ENCODE measurements at regions not wholly inside any gene's neighbourhood (a gene's known extent, or its start where the extent isn't known, plus 50 kb on each side); places are given as distances from the start of the nearest gene placed in this dataset.

GRCh38 chr6:147065786-147066185, 138.4 kb upstream of the STXBP5 start:
- intact Hi-C loops (cut with DNase I): no loop called here
- Histone ChIP-seq H3K27me3 (ENCODE audit: control insufficient read depth, insufficient read depth) (no peaks in the 10 kb centered on the region), H3K4me1 (ENCODE audit: control insufficient read depth, insufficient read depth, low read length) (no peaks in the 10 kb centered on the region), H3K9me3 (ENCODE audit: control insufficient read depth, low read length) (no peaks in the 10 kb centered on the region), H3K4me3 (ENCODE audit: low read length) (no peak overlapping the region), H3K27ac (ENCODE audit: low read length) (no peak overlapping the region)
- 77% methylated on average over 5 of the region's 5 CpGs for WGBS
- no peak for ATAC-seq
- no peak for DNase-seq

GRCh38 chr6:147067184-147067583, 137.0 kb upstream of the STXBP5 start:
- no peak for DNase-seq
- no peaks in the 10 kb centered on the region for H3K4me1 ChIP-seq (ENCODE audit: control insufficient read depth, insufficient read depth, low read length)
- no peak overlapping the region for H3K27ac ChIP-seq (ENCODE audit: low read length)
- H3K9me3 ChIP-seq (ENCODE audit: control insufficient read depth, low read length): no peaks in the 10 kb centered on the region
- 92% methylated on average over 5 of the region's 5 CpGs for WGBS
- ATAC-seq: no peak
- no peaks in the 10 kb centered on the region for H3K27me3 ChIP-seq (ENCODE audit: control insufficient read depth, insufficient read depth)
- H3K4me3 ChIP-seq (ENCODE audit: low read length): no peak overlapping the region
- intact Hi-C loops (cut with DNase I): no loop called here

GRCh38 chr6:147071776-147072175, 132.4 kb upstream of the STXBP5 start:
- no peak overlapping the region for H3K27ac ChIP-seq (ENCODE audit: low read length)
- no peaks in the 10 kb centered on the region for H3K4me1 ChIP-seq (ENCODE audit: control insufficient read depth, insufficient read depth, low read length)
- intact Hi-C loops (cut with DNase I): no loop called here
- ATAC-seq: no peak
- H3K9me3 ChIP-seq (ENCODE audit: control insufficient read depth, low read length): no peaks in the 10 kb centered on the region
- no peaks in the 10 kb centered on the region for H3K27me3 ChIP-seq (ENCODE audit: control insufficient read depth, insufficient read depth)
- no peak for DNase-seq
- H3K4me3 ChIP-seq (ENCODE audit: low read length): no peak overlapping the region
- WGBS: 83% methylated on average over 2 of the region's 2 CpGs

GRCh38 chr6:147075381-147075780, 128.8 kb upstream of the STXBP5 start:
- Histone ChIP-seq H3K4me3 (ENCODE audit: low read length) (no peak overlapping the region), H3K27me3 (ENCODE audit: control insufficient read depth, insufficient read depth) (no peaks in the 10 kb centered on the region), H3K27ac (ENCODE audit: low read length) (no peak overlapping the region), H3K4me1 (ENCODE audit: control insufficient read depth, insufficient read depth, low read length) (no peaks in the 10 kb centered on the region), H3K9me3 (ENCODE audit: control insufficient read depth, low read length) (no peaks in the 10 kb centered on the region)
- ATAC-seq (no peak), DNase-seq (no peak)
- WGBS: 83% methylated on average over 1 of the region's 1 CpG
- intact Hi-C loops (cut with DNase I): no loop called here

GRCh38 chr6:147077251-147077650, 127.0 kb upstream of the STXBP5 start:
- no peaks in the 10 kb centered on the region for H3K4me1 ChIP-seq (ENCODE audit: control insufficient read depth, insufficient read depth, low read length)
- no peak overlapping the region for H3K27ac ChIP-seq (ENCODE audit: low read length)
- no peak for DNase-seq
- no peak for ATAC-seq
- intact Hi-C loops (cut with DNase I): no loop called here
- H3K9me3 ChIP-seq (ENCODE audit: control insufficient read depth, low read length): no peaks in the 10 kb centered on the region
- WGBS: 88% methylated on average over 5 of the region's 5 CpGs
- no peaks in the 10 kb centered on the region for H3K27me3 ChIP-seq (ENCODE audit: control insufficient read depth, insufficient read depth)
- H3K4me3 ChIP-seq (ENCODE audit: low read length): no peak overlapping the region

- DNase-seq (no peak), ATAC-seq (no peak)
- Histone ChIP-seq H3K4me3 (ENCODE audit: low read length) (no peak overlapping the region), H3K27me3 (ENCODE audit: control insufficient read depth, insufficient read depth) (no peaks in the 10 kb centered on the region), H3K9me3 (ENCODE audit: control insufficient read depth, low read length) (no peaks in the 10 kb centered on the region), H3K27ac (ENCODE audit: low read length) (no peak overlapping the region), H3K4me1 (ENCODE audit: control insufficient read depth, insufficient read depth, low read length) (no peaks in the 10 kb centered on the region)
- intact Hi-C loops (cut with DNase I): no loop called here
- WGBS: 72% methylated on average over 2 of the region's 2 CpGs
Observed at GRCh38 chr6:147078106-147078505, 126.1 kb upstream of the STXBP5 start.

- ATAC-seq (no peak), DNase-seq (no peak)
- no peaks in the 10 kb centered on the region for H3K4me1 ChIP-seq (ENCODE audit: control insufficient read depth, insufficient read depth, low read length)
- no peak overlapping the region for H3K27ac ChIP-seq (ENCODE audit: low read length)
- no peak overlapping the region for H3K4me3 ChIP-seq (ENCODE audit: low read length)
- intact Hi-C loops (cut with DNase I): no loop called here
- WGBS: 93% methylated on average over 2 of the region's 2 CpGs
- H3K9me3 ChIP-seq (ENCODE audit: control insufficient read depth, low read length): no peaks in the 10 kb centered on the region
- H3K27me3 ChIP-seq (ENCODE audit: control insufficient read depth, insufficient read depth): no peaks in the 10 kb centered on the region
Observed at GRCh38 chr6:147078602-147079001, 125.6 kb upstream of the STXBP5 start.

- Histone ChIP-seq H3K27me3 (ENCODE audit: control insufficient read depth, insufficient read depth) (no peaks in the 10 kb centered on the region), H3K27ac (ENCODE audit: low read length) (no peak overlapping the region), H3K4me3 (ENCODE audit: low read length) (no peak overlapping the region), H3K4me1 (ENCODE audit: control insufficient read depth, insufficient read depth, low read length) (no peaks in the 10 kb centered on the region), H3K9me3 (ENCODE audit: control insufficient read depth, low read length) (no peaks in the 10 kb centered on the region)
- no peak for DNase-seq
- no peak for ATAC-seq
- intact Hi-C loops (cut with DNase I): no loop called here
- WGBS: 92% methylated on average over 4 of the region's 4 CpGs
Observed at GRCh38 chr6:147080225-147080624, 124.0 kb upstream of the STXBP5 start.

- Histone ChIP-seq H3K4me3 (ENCODE audit: low read length) (no peak overlapping the region), H3K4me1 (ENCODE audit: control insufficient read depth, insufficient read depth, low read length) (no peaks in the 10 kb centered on the region), H3K9me3 (ENCODE audit: control insufficient read depth, low read length) (no peaks in the 10 kb centered on the region), H3K27me3 (ENCODE audit: control insufficient read depth, insufficient read depth) (no peaks in the 10 kb centered on the region), H3K27ac (ENCODE audit: low read length) (no peak overlapping the region)
- WGBS: 85% methylated on average over 3 of the region's 3 CpGs
- intact Hi-C loops (cut with DNase I): no loop called here
- ATAC-seq: no peak
- DNase-seq: no peak
Observed at GRCh38 chr6:147081076-147081609, 123.1 kb upstream of the STXBP5 start.

- Histone ChIP-seq H3K27me3 (ENCODE audit: control insufficient read depth, insufficient read depth) (no peaks in the 10 kb centered on the region), H3K4me1 (ENCODE audit: control insufficient read depth, insufficient read depth, low read length) (no peaks in the 10 kb centered on the region), H3K4me3 (ENCODE audit: low read length) (no peak overlapping the region), H3K9me3 (ENCODE audit: control insufficient read depth, low read length) (peaks cover 2% of the 10 kb centered on the region), H3K27ac (ENCODE audit: low read length) (no peak overlapping the region)
- intact Hi-C loops (cut with DNase I): no loop called here
- ATAC-seq (no peak), DNase-seq (no peak)
Observed at GRCh38 chr6:147087641-147088040, 116.6 kb upstream of the STXBP5 start.

GRCh38 chr6:147088861-147089260, 115.4 kb upstream of the STXBP5 start:
- Histone ChIP-seq H3K27me3 (ENCODE audit: control insufficient read depth, insufficient read depth) (no peaks in the 10 kb centered on the region), H3K4me3 (ENCODE audit: low read length) (no peak overlapping the region), H3K27ac (ENCODE audit: low read length) (no peak overlapping the region), H3K9me3 (ENCODE audit: control insufficient read depth, low read length) (peaks cover 2% of the 10 kb centered on the region), H3K4me1 (ENCODE audit: control insufficient read depth, insufficient read depth, low read length) (no peaks in the 10 kb centered on the region)
- 79% methylated on average over 1 of the region's 1 CpG for WGBS
- ATAC-seq (no peak), DNase-seq (no peak)
- intact Hi-C loops (cut with DNase I): no loop called here

GRCh38 chr6:147095316-147095715, 108.9 kb upstream of the STXBP5 start:
- no peaks in the 10 kb centered on the region for H3K27me3 ChIP-seq (ENCODE audit: control insufficient read depth, insufficient read depth)
- H3K9me3 ChIP-seq (ENCODE audit: control insufficient read depth, low read length): no peaks in the 10 kb centered on the region
- H3K4me3 ChIP-seq (ENCODE audit: low read length): no peak overlapping the region
- intact Hi-C loops (cut with DNase I): no loop called here
- DNase-seq (no peak), ATAC-seq (no peak)
- no peak overlapping the region for H3K27ac ChIP-seq (ENCODE audit: low read length)
- WGBS: 90% methylated on average over 3 of the region's 3 CpGs
- no peaks in the 10 kb centered on the region for H3K4me1 ChIP-seq (ENCODE audit: control insufficient read depth, insufficient read depth, low read length)

All from right cardiac atrium (tissue), 5 donors.